PC-9 (cell line): ENCODE measurements at regions not wholly inside any gene's neighbourhood (a gene's known extent, or its start where the extent isn't known, plus 50 kb on each side); places are given as distances from the start of the nearest gene placed in this dataset.

Source experiments
- BruUV-seq: library from RNA; stranded (reverse); fragments of 400-500 nt; replicated peaks from 2 replicates; lab custom pipeline; 2021; lab: Mats Ljungman, UMichigan
- CTCF ChIA-PET: fragments of 300-600 bp; sonication (Branson Sonifier 250); formaldehyde crosslinking; loops from one replicate; lab custom pipeline; 2022; ENCODE audit warnings: antibody characterized with exemption; lab: Charles Lee
- POLR2A ChIA-PET: fragments of 300-600 bp; sonication (Branson Sonifier 250); formaldehyde crosslinking; loops from one replicate; lab custom pipeline; 2022; ENCODE audit warnings: antibody characterized with exemption; ENCODE audit not compliant: unreplicated experiment; lab: Charles Lee
- DNase-seq, 2 experiments: peaks; one replicate each; pipeline versions ENCODE4 v3.0.0 to v3.0.0-alpha.2; 2015 to 2022; ENCODE audit warnings: mixed read lengths in 1 of 2
- H2AFZ ChIP-seq: fragments of 200-600 bp; sonication (generic); 2 replicates; pipeline ENCODE4 v1.8.1; 2017; ENCODE audit warnings: antibody characterized with exemption
- H3F3A ChIP-seq: fragments of 200-600 bp; sonication (generic); 2 replicates; pipeline ENCODE4 v1.8.1; 2017; ENCODE audit warnings: antibody characterized with exemption, mild to moderate bottlenecking, low read depth; ENCODE audit not compliant: insufficient read depth
- H3K27ac ChIP-seq: fragments of 200-600 bp; sonication (generic); 2 replicates; pipeline ENCODE4 v1.6.1; 2016; ENCODE audit warnings: mixed run types
- H3K27me3 ChIP-seq: fragments of 200-600 bp; sonication (generic); 2 replicates; pipeline ENCODE4 v1.6.1; 2016; ENCODE audit warnings: low read depth, mixed run types; ENCODE audit not compliant: insufficient read depth
- H3K36me3 ChIP-seq: fragments of 200-600 bp; sonication (generic); 2 replicates; pipeline ENCODE4 v1.6.1; 2016; ENCODE audit warnings: low read depth, mixed run types
- H3K4me1 ChIP-seq: fragments of 200-600 bp; sonication (generic); replicated peaks from 2 replicates; pipeline ENCODE4 v1.6.1; 2016; ENCODE audit warnings: mixed run types; ENCODE audit not compliant: insufficient read depth
- H3K4me2 ChIP-seq: fragments of 200-600 bp; sonication (generic); 2 replicates; pipeline ENCODE4 v1.6.1; 2017; ENCODE audit warnings: mixed run types
- H3K4me3 ChIP-seq: fragments of 200-600 bp; sonication (generic); 2 replicates; pipeline ENCODE4 v1.6.1; 2016; ENCODE audit warnings: mixed run types
- H3K79me2 ChIP-seq: fragments of 200-600 bp; sonication (generic); 2 replicates; pipeline ENCODE4 v1.6.1; 2017; ENCODE audit warnings: low read depth, mixed run types
- H3K9me2 ChIP-seq: fragments of 200-600 bp; sonication (generic); 2 replicates; pipeline ENCODE4 v1.8.1; 2017; ENCODE audit warnings: mild to moderate bottlenecking; ENCODE audit not compliant: insufficient read depth
- H3K9me3 ChIP-seq: fragments of 200-600 bp; sonication (generic); 2 replicates; pipeline ENCODE4 v1.8.1; 2016; ENCODE audit warnings: low read depth; ENCODE audit not compliant: insufficient read depth
- H4K20me1 ChIP-seq: fragments of 200-600 bp; sonication (generic); 2 replicates; pipeline ENCODE4 v1.8.1; 2017; ENCODE audit not compliant: insufficient read depth
- CTCF ChIP-seq: fragments of 200-600 bp; sonication (generic); conservative IDR thresholded peaks from 2 replicates; pipeline ENCODE4 v1.6.1; 2017; ENCODE audit warnings: mixed run types, antibody characterized with exemption, mild to moderate bottlenecking, moderate library complexity
- EZH2 ChIP-seq: fragments of 200-600 bp; sonication (generic); IDR thresholded peaks from 2 replicates; pipeline ENCODE4 v1.8.0; 2017; ENCODE audit warnings: antibody characterized with exemption, low read depth
- intact Hi-C: fragments of 100-400 bp; cut with micrococcal nuclease; formaldehyde crosslinking; loops from one replicate; pipeline ENCODE4 v1.10.0; 2022; ENCODE audit not compliant: unreplicated experiment

DNA sequence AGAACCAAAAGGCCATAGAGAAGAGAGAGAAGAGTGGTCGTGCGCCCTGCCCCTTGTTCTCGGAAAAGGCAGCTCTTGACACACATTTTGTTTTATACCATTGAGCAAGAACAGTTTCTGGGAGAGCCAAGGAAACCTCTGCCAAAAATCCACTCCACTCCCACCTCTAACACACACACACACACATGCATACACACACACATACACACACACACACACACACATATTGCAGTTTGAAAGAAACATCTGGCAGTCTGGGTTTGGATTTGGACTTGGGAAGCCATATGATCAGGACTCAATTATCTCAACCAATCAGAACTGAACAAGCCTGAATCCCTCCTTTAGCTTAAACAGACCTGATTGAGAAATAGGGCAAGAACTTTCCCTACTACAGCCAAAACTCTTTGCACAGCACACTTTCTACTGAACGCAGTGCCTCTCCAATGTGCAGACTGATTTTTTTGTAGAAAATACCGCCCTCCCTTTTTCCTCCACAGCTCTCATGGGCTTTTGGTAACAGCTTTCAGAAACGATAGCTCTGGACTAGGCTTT lies 484.0 kb upstream of the ZWINT start:
- Histone ChIP-seq H3F3A (no peaks in the 10 kb centered on the region), H3K4me2 (no peak overlapping the region), H3K36me3 (no peaks in the 10 kb centered on the region), H3K4me3 (no peak overlapping the region), H2AFZ (no peak overlapping the region), H3K4me1 (no peaks in the 10 kb centered on the region; the same call in 1 of the 2 replicates), H3K79me2 (no peaks in the 10 kb centered on the region), H3K9me2 (no peaks in the 10 kb centered on the region), H3K9me3 (no peaks in the 10 kb centered on the region), H3K27me3 (no peaks in the 10 kb centered on the region), H3K27ac (no peak overlapping the region), H4K20me1 (no peaks in the 10 kb centered on the region)
- intact Hi-C loops: no loop called here
- TF ChIP-seq EZH2: no peak
- no peak for TF ChIP-seq CTCF
- no TSS peak for BruUV-seq
- ChIA-PET POLR2A (no interaction called here), CTCF (no interaction called here)
- no peak for DNase-seq

- TF ChIP-seq CTCF (no peak), EZH2 (no peak)
- no peaks in the 10 kb centered on the region for H3K9me2 ChIP-seq
- no peak for DNase-seq
- H3K79me2 ChIP-seq: no peaks in the 10 kb centered on the region
- H3K9me3 ChIP-seq: no peaks in the 10 kb centered on the region
- H3K4me2 ChIP-seq: no peak overlapping the region
- intact Hi-C loops: no loop called here
- no peaks in the 10 kb centered on the region for H3K36me3 ChIP-seq
- no peak overlapping the region for H2AFZ ChIP-seq
- no TSS peak for BruUV-seq
- ChIA-PET CTCF (no interaction called here), POLR2A (no interaction called here)
- H3K27ac ChIP-seq: no peak overlapping the region
- H3F3A ChIP-seq: no peaks in the 10 kb centered on the region
- H4K20me1 ChIP-seq: no peaks in the 10 kb centered on the region
- H3K4me3 ChIP-seq: no peak overlapping the region
- H3K4me1 ChIP-seq: no peaks in the 10 kb centered on the region
- H3K27me3 ChIP-seq: no peaks in the 10 kb centered on the region
Measured at GRCh38 chr10:56836659-56837058, 475.6 kb upstream of the ZWINT start.

DNA sequence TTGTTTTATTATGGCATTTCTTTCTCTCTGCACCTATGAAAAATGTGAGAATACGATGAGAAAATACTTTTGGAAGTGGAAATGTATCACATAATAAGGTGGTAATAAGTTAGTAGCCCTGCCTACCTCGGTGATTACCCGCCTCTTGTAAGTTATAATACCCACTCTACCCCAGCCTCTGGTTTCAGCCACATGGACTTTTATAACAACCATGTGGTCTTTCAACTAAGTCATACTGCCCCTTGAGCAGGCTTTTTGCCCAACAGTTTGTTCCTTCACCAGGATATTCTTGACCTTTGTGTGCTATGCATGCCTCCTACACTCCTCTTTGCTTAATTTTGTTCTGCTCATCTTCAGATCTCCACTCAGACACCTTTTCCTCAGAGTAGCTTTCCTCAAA lies 470.6 kb upstream of the ZWINT start:
- no peaks in the 10 kb centered on the region for H3K9me3 ChIP-seq
- intact Hi-C loops: no loop called here
- ChIA-PET CTCF (no interaction called here), POLR2A (no interaction called here)
- no peaks in the 10 kb centered on the region for H3K36me3 ChIP-seq
- no peaks in the 10 kb centered on the region for H3K4me1 ChIP-seq
- no peaks in the 10 kb centered on the region for H4K20me1 ChIP-seq
- TF ChIP-seq EZH2 (no peak), CTCF (no peak)
- no peaks in the 10 kb centered on the region for H3K79me2 ChIP-seq
- H3K9me2 ChIP-seq: no peaks in the 10 kb centered on the region
- no peak overlapping the region for H3K4me2 ChIP-seq
- H3K27me3 ChIP-seq: no peaks in the 10 kb centered on the region
- no peak overlapping the region for H3K27ac ChIP-seq
- H2AFZ ChIP-seq: no peak overlapping the region
- no peak for DNase-seq
- H3K4me3 ChIP-seq: no peak overlapping the region
- BruUV-seq: no TSS peak
- no peaks in the 10 kb centered on the region for H3F3A ChIP-seq
